ENCODE measurements at regions not wholly inside any gene's neighbourhood (a gene's known extent, or its start where the extent isn't known, plus 50 kb on each side); places are given as distances from the start of the nearest gene placed in this dataset.

GRCh38 chr9:8206720-8207119, 407.1 kb upstream of the DMAC1 start:
- no peak for TF ChIP-seq POLR2A (IDR thresholded peaks at IDR 0.05)
- TF ChIP-seq CTCF (IDR thresholded peaks at IDR 0.05) = no peak

All from adrenal gland (tissue), 5 donors.